ENCODE measurements at regions not wholly inside any gene's neighbourhood (a gene's known extent, or its start where the extent isn't known, plus 50 kb on each side); places are given as distances from the start of the nearest gene placed in this dataset.
"Not testable (repeated sequence)": the region's sequence is repeated elsewhere in the genome, so short reads cannot be mapped to it uniquely, and the experiment has no call there.

GRCh38 chr7:32816409-32816948, 75.1 kb downstream of the KBTBD2 start:
- DNase-seq (ENCODE audit: low read depth in 2 of 2): not testable (repeated sequence)

GRCh38 chr7:32814779-32815178, 76.8 kb downstream of the KBTBD2 start:
- DNase-seq (ENCODE audit: low read depth in 2 of 2): not testable (repeated sequence)

GRCh38 chr7:32809871-32810270, 81.7 kb downstream of the KBTBD2 start:
- no peak for DNase-seq (ENCODE audit: low read depth in 2 of 2)

- no peak for DNase-seq (ENCODE audit: low read depth in 2 of 2)
Observed at GRCh38 chr7:32809347-32809746, 82.2 kb downstream of the KBTBD2 start.

DNA sequence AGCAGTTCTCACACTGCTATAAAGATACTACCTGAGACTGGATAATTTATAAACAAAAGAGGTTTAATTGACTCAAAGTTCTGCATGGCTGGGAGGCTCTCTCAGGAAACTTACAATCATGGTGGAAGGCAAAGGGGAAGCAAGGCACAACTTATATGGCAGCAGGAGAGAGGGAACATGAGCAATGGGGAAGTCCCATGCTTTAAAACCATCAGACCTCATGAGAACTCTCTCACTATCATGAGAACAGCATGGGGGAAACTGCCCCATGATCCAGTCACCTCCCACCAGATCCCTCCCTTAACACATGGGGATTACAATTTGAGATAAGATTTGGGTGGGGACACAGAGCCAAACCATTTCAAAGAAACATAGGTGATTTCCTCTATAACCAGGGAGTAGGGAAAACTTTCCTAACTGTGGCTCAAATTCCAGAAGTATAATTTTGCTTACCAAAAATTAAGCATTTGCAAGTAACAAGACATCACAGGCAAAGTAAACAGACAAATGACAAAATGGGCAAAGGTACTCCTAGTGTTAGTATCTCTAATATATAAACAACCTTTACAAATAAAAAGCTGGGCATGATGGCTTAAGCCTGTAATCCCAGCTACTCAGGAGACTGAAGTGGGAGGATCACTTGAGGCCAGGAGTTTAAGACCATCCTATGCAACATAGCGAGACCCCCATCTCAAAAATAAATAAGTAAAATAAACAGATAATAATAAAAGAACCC, 88.0 kb downstream of the KBTBD2 start:
- no peak for DNase-seq (ENCODE audit: low read depth in 2 of 2)

GRCh38 chr7:32802305-32802910, 89.2 kb downstream of the KBTBD2 start:
- DNase-seq (ENCODE audit: low read depth in 2 of 2): no peak

DNA sequence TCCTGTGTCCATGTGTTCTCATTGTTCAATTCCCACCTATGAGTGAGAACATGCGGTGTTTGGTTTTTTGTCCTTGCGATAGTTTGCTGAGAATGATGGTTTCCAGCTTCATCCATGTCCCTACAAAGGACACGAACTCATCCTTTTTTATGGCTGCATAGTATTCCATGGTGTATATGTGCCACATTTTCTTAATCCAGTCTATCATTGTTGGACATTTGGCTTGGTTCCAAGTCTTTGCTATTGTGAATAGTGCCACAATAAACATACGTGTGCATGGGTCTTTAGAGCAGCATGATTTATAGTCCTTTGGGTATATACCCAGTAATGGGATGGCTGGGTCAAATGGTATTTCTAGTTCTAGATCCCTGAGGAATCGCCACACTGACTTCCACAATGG, 98.5 kb downstream of the KBTBD2 start:
- DNase-seq (ENCODE audit: low read depth in 2 of 2): not testable (repeated sequence)

- DNase-seq (ENCODE audit: low read depth in 2 of 2): not testable (repeated sequence)
Observed at GRCh38 chr7:32790766-32791430, 100.7 kb downstream of the KBTBD2 start.

- DNase-seq (ENCODE audit: low read depth in 2 of 2): not testable (repeated sequence)
Observed at GRCh38 chr7:32789266-32789665, 102.3 kb downstream of the KBTBD2 start.

- not testable (repeated sequence) for DNase-seq (ENCODE audit: low read depth in 2 of 2)
Observed at GRCh38 chr7:32788174-32788573, 103.4 kb downstream of the KBTBD2 start.

GRCh38 chr7:32785365-32785944, 106.1 kb downstream of the KBTBD2 start:
- DNase-seq (ENCODE audit: low read depth in 2 of 2): not testable (repeated sequence)

- DNase-seq (ENCODE audit: low read depth in 2 of 2): not testable (repeated sequence)
Observed at GRCh38 chr7:32779895-32780294, 111.7 kb downstream of the KBTBD2 start.

DNA sequence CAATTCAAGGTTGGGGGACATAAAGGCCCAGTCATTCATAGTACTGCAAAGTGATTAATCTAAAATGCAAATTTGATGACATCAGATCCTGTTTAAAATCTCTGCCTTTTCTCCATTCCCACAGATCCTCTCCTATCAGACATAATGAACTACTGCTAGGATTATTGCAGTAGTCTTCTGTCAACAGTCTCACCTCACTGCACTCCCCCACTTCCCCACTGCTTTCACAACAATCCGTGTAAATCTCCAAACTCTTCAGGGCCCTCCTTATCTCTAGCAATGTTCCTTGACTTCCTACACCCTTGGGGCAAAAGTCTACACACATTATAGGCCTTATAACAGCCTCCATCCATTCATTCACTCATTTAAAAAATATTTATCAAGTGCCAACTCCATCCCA, 112.4 kb downstream of the KBTBD2 start:
- no peak for DNase-seq (ENCODE audit: low read depth in 2 of 2)

DNA sequence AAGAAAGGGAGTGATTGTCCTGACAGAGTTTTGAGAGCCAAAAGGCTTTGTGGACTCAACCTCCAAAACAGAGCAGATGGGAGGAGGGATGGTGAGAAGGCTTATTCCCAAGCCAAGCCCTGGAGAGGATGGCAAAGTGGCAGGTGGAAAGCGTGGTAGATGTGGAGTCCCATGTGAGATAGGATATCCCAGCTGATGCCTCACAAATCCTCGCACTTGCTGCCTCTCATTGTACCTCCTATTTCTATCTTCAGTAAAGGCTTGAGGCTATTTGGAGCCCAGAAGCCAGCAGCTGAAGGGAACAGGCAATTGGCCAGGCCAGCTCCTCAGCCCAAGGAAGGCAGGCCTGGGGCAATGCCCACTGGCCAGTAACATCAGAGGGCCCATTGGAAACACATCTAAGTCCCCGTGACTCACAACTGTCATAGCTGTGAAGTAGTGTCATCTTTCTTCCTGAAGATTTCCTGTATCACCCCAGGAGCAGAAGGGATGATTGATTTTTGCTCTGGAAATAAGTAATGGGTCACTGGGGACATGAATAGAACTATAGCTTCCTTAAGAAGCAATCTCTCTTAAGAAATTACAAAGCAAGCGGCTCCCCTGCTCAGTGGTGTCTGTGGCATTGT, 114.4 kb downstream of the KBTBD2 start:
- not testable (repeated sequence) for DNase-seq (ENCODE audit: low read depth in 2 of 2)

GRCh38 chr7:32776318-32776717, 115.2 kb downstream of the KBTBD2 start:
- DNase-seq (ENCODE audit: low read depth in 2 of 2): not testable (repeated sequence)

- not testable (repeated sequence) for DNase-seq (ENCODE audit: low read depth in 2 of 2)
Observed at GRCh38 chr7:32775809-32776208, 115.8 kb downstream of the KBTBD2 start.

- DNase-seq (ENCODE audit: low read depth in 2 of 2): no peak
Observed at GRCh38 chr7:32774541-32774951, 117.0 kb downstream of the KBTBD2 start.

- DNase-seq (ENCODE audit: low read depth in 2 of 2): not testable (repeated sequence)
Observed at GRCh38 chr7:32768866-32769510, 122.6 kb downstream of the KBTBD2 start.

DNA sequence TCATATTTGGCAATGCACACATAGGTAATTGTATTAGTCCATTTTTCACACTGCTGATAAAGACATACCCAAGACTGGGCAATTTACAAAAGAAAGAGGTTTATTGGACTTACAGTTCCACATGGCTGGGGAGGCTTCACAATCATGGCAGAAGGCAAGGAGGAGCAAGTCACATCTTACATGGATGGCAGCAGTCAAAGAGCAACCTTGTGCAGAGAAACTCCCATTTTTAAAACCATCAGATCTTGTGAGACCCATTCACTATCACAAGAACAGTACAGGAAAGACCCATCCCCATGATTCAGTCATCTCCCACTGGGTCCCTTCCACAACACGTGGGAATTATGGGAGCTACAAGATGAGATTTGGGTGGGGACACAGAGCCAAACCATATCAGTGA, 123.2 kb downstream of the KBTBD2 start:
- not testable (repeated sequence) for DNase-seq (ENCODE audit: low read depth in 2 of 2)

- not testable (repeated sequence) for DNase-seq (ENCODE audit: low read depth in 2 of 2)
Observed at GRCh38 chr7:32765649-32766251, 125.8 kb downstream of the KBTBD2 start.

DNA sequence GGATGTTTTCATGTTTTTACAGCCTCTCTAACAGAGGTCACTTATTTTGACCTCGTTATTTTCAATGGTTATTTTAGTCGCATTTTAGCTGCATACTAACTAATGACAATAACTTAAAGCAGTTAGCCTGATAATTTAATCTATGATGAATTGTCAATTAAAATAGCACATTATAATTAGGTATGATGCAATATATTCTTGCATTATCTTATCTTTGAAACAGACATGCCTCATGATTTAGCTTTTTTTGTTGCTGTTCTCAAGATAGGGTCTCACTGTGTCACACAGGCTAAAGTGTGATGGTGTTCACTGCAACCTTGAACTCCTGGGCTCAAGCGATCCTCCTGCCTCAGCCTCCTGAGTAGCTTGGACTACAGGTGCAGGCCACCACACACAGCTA, 126.4 kb downstream of the KBTBD2 start:
- no peak for DNase-seq (ENCODE audit: low read depth in 2 of 2)

Measured in activated CD4-positive, alpha-beta T cell treated with anti-CD3 and anti-CD28 coated beads for 24 hours (primary cell).